Epithelial cell of proximal tubule (primary cell): ENCODE measurements at regions not wholly inside any gene's neighbourhood (a gene's known extent, or its start where the extent isn't known, plus 50 kb on each side); places are given as distances from the start of the nearest gene placed in this dataset.

Experiments used
- DNase-seq: peaks from one replicate; pipeline ENCODE4 v3.0.0-alpha.2; 2011; ENCODE audit warnings: low read depth
- H3K4me3 ChIP-seq: 2 replicates; pipeline ENCODE4 v1.5.1; 2011; ENCODE audit warnings: low read depth, mild to moderate bottlenecking, low read length
- TF ChIP-seq, protein P1 (sequence below): conservative IDR thresholded peaks from 2 replicates; pipeline ENCODE4 v1.5.1; 2012; ENCODE audit warnings: low read depth, mild to moderate bottlenecking, low read length

DNA sequence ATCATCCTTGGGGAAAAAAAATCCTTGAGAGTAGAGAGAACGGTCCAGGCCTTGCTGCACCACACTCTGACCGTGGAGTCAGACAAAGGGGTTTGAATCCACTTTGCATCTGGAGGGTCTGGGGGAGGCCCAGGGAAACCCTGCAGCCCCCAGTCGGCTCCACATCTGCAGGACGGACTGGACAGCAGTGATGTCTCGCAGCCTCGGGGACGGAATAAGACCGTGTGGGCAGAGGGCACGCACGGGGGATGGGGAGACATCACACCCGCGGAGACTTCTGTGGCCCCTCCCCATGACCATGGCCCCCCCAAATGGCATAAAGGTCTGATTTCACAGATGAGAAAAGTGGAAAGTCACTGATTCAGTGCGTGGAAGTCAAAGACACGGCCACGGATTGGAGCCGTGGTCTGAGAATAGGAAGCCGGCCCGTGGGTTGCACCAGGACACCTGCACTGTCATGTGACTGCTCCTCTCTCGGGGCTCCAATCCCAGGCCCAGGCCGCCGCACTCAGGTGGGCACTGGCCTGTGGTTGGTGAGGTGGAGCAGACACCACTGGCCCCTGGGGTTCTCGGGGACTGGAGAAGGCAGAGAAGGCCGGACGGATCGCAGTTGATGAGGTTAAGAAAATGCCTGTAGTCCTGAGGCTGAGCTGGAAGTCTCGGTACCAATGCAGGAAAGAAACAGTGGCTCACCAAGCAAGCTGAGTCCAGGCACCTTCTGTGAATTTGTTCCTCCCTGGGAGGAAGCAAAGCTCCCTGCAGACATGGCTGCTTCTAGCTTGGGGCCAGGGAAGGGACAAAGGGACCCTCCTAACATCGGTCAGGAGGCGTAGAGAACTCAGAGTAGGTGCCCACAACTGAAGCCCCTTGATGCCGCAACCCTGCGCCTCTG, 61.8 kb downstream of the RTP5 start:
- TF ChIP-seq, protein P1, sequence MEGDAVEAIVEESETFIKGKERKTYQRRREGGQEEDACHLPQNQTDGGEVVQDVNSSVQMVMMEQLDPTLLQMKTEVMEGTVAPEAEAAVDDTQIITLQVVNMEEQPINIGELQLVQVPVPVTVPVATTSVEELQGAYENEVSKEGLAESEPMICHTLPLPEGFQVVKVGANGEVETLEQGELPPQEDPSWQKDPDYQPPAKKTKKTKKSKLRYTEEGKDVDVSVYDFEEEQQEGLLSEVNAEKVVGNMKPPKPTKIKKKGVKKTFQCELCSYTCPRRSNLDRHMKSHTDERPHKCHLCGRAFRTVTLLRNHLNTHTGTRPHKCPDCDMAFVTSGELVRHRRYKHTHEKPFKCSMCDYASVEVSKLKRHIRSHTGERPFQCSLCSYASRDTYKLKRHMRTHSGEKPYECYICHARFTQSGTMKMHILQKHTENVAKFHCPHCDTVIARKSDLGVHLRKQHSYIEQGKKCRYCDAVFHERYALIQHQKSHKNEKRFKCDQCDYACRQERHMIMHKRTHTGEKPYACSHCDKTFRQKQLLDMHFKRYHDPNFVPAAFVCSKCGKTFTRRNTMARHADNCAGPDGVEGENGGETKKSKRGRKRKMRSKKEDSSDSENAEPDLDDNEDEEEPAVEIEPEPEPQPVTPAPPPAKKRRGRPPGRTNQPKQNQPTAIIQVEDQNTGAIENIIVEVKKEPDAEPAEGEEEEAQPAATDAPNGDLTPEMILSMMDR: no peak
- H3K4me3 ChIP-seq: no peak overlapping the region
- no peak for DNase-seq

DNA sequence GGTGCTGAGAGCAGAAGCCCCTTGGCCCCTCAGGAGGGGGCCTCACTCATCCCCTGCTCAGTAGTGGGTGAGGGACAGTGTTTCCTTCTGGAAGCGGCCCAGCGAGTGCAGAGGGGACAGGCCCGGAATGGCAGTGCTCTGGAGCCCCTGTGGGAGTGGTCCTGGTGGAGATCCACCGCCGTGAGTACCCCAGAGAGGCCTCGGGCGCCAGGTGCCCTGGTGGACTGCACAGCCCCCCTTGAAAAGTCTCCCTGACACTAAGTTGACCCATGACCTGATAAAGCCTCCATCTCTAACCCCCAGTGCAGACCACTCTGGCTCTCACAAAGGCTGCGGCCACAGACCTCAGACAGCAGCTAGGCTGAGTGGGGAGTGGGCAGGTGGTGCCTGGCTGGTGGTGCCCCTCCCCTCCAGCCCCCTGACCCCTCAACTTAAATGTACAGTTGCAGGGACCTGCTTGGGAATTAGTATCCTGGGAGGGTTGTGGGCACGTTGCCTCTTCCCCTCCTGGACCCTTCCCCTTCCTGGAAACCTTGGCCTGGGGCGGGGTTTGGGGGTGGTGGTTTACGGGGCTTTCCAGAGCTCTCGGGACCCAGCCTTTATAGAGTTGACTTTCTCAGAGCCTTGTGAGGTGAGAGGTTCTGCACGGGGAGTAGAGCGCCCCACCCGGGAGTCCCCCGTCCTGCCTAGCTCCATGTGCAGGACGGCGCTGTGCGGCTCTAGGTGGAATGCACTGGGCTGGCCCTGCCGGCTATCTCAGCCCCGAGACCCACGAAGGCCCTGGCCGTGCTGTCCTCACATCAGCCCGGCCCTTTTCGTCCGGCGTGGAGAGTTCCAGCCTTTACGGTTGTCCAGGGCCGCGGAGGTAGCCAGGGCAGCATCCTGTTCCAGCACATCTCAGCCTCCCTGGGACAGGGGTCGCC, 62.7 kb downstream of the RTP5 start:
- TF ChIP-seq, protein P1: no peak
- DNase-seq: no peak
- H3K4me3 ChIP-seq: no peak overlapping the region

DNA sequence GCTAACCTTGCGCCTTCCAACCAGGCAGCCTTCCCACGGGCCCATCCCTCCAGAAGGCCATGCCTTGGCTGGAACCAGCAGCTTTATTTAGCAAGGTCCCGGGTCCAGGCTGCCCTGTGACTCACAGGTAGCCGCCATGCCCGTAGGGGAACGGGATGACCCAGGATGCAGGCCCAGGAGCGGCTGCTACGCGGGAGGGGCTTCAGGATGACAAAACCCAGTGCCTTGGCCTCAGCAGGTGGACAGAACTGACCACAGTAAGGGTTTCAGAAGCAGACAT, 63.3 kb downstream of the RTP5 start:
- H3K4me3 ChIP-seq: no peak overlapping the region
- TF ChIP-seq, protein P1: no peak
- DNase-seq: no peak

DNA sequence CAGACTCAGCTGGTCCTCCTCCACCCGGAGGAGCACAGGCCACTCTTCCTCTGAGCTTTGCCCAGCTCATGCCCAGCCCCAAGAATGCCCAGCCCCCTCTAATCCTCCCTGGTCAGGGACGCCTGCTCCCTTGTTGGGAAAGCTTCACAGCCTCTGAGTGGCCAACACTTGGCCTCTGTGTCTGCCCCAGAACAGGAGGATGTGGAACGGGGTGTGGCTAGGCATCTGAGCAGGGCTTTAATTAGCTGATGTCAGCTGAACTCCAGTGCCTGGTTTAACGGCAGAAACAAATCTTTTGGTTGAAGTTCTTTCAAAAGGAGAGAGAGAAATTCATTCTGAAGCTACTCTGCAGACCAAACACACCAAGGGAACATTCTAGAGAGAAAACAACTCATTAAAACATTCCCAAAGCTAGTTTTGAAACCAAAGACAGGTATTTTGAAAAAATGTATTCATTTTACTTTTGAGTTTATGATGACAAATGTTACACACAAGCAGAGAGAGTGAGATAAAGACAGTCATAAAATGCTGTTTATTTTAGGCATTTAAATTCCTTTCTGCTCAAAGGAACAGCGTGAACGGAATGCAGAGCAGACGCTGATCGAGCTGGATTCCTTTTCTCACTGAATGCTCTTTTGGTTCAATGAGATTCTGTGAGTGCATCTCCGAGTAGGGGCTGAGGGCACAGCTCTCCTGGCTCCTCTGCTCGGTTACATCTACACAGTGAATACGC, 63.8 kb downstream of the RTP5 start:
- no peak for DNase-seq
- TF ChIP-seq, protein P1: no peak
- H3K4me3 ChIP-seq: no peak overlapping the region

DNA sequence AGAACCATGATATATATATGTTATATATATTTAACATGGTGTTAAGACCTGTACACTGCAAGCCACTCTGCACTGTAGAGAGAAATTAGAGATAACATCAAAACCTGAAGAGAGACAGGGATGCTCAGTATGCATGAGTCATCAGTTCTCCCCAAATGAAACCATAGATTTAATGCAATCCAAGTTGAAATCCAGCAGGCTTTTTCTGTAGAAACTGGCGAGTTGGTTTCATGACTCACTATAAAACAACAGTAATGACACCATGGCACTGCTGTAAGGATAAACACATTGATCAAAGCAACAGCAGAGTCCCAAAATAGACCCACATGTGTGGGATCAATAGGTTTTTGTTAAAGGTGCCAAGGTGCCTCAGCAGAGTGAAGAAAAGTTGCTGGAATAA, 65.8 kb downstream of the RTP5 start:
- H3K4me3 ChIP-seq: no peak overlapping the region
- TF ChIP-seq, protein P1: no peak
- DNase-seq: no peak

DNA sequence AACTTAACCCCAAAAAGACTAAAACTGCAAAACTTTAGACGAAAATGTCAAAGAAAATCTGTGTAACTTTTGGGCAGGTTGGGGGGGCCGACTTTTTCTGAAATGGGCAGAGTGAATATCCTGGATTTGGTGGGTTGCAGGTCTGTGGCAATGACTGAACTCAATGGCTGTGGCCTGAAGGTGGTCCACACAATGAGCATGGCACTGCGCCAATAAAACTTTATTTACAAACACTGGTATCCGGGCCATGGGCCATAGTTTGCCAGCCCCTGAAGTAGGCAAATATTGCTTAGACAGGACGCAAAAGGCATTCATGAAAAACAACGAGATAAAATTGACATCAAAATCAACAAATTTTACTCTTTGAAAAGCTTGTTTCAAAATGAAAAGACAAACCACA, 66.2 kb downstream of the RTP5 start:
- DNase-seq: no peak
- TF ChIP-seq, protein P1: no peak

More for the DNA sequence above, 66.2 kb downstream of the RTP5 start:
- H3K4me3 ChIP-seq: no peak overlapping the region
